Natural killer cell (primary cell): ENCODE measurements at regions not wholly inside any gene's neighbourhood (a gene's known extent, or its start where the extent isn't known, plus 50 kb on each side); places are given as distances from the start of the nearest gene placed in this dataset.

Experiments
- ATAC-seq, 3 donors: fragments of 150-1000 bp in 2 of 3; fragments of 200-7000 bp in 1 of 3; cut with Tn5 transposase; 1 replicate in 1 of 3; 2 replicates in 2 of 3; pipeline ENCODE4 v1.10.0; 2021; ENCODE audit warnings: mild to moderate bottlenecking in 2 of 3, moderate library complexity in 2 of 3
- DNase-seq, 2 donors: peaks; one replicate each; pipeline versions ENCODE4 v3.0.0 to v3.0.0-alpha.2; 2013 to 2021; ENCODE audit warnings: mixed read lengths in 1 of 2
- H3K27ac ChIP-seq: one replicate; pipeline ENCODE4 v1.5.1; 2013; ENCODE audit warnings: mild to moderate bottlenecking, low read length
- H3K27me3 ChIP-seq: one replicate; pipeline ENCODE4 v1.6.1; 2013; ENCODE audit warnings: low read length; ENCODE audit not compliant: control insufficient read depth, insufficient read depth
- H3K36me3 ChIP-seq: one replicate; pipeline ENCODE4 v1.6.1; 2013; ENCODE audit warnings: low read length; ENCODE audit not compliant: control insufficient read depth, insufficient read depth
- H3K4me1 ChIP-seq: one replicate; pipeline ENCODE4 v1.6.1; 2013; ENCODE audit warnings: low read length; ENCODE audit not compliant: control insufficient read depth, insufficient read depth
- H3K4me3 ChIP-seq: one replicate; pipeline ENCODE4 v1.5.1; 2013; ENCODE audit warnings: low read length
- H3K9me3 ChIP-seq: one replicate; pipeline ENCODE4 v1.6.1; 2013; ENCODE audit warnings: low read length; ENCODE audit not compliant: control insufficient read depth, insufficient read depth
- H3K27ac Mint-ChIP-seq, 2 donors: one replicate each; pipeline ENCODE4 v1.8.0; 2022; ENCODE audit warnings: mild to moderate bottlenecking in 2 of 2, mixed read lengths in 2 of 2, moderate library complexity in 1 of 2
- H3K27me3 Mint-ChIP-seq, 2 donors: one replicate each; pipeline ENCODE4 v1.8.0; 2022; ENCODE audit warnings: low read depth in 2 of 2, mixed read lengths in 2 of 2
- H3K36me3 Mint-ChIP-seq: one replicate; pipeline ENCODE4 v1.8.0; 2022; ENCODE audit warnings: mixed read lengths
- H3K4me1 Mint-ChIP-seq, 2 donors: one replicate each; pipeline ENCODE4 v1.8.0; 2022; ENCODE audit warnings: mixed read lengths in 2 of 2
- H3K4me3 Mint-ChIP-seq: one replicate; pipeline ENCODE4 v1.8.0; 2022; ENCODE audit warnings: mild to moderate bottlenecking, moderate library complexity, mixed read lengths
- H3K9me3 Mint-ChIP-seq, 2 donors: one replicate each; pipeline ENCODE4 v1.8.0; 2022; ENCODE audit warnings: mixed read lengths in 2 of 2
- CTCF ChIP-seq: fragments of 200-600 bp; IDR thresholded peaks from one replicate; pipeline ENCODE4 v1.8.0; 2022; ENCODE audit warnings: antibody characterized with exemption
- WGBS: methylation state at CpG from one replicate; pipeline ENCODE4 v1.1.7; 2013; ENCODE audit warnings: missing lambda C conversion rate; ENCODE audit not compliant: insufficient coverage; 5-methylcytosine and 5-hydroxymethylcytosine counted together
- intact Hi-C: fragments of 100-400 bp; cut with micrococcal nuclease; formaldehyde crosslinking; loops from one replicate; pipeline ENCODE4 v1.14.2; 2022

- H3K4me1 Mint-ChIP-seq: no peaks in the 10 kb centered on the region
- no peak overlapping the region for H3K4me3 ChIP-seq
- no peak for DNase-seq
- H3K36me3 Mint-ChIP-seq: no peaks in the 10 kb centered on the region
- no peaks in the 10 kb centered on the region for H3K27me3 Mint-ChIP-seq
- no peak overlapping the region for H3K27ac ChIP-seq
- TF ChIP-seq CTCF: no peak
- no peaks in the 10 kb centered on the region for H3K4me1 ChIP-seq
- no peaks in the 10 kb centered on the region for H3K9me3 ChIP-seq
- 94% methylated on average over 24 of the region's 24 CpGs for WGBS
- peaks cover 0 to 4% of the 10 kb centered on the region in 2 donors for H3K9me3 Mint-ChIP-seq
- no peak overlapping the region for H3K27ac Mint-ChIP-seq
- no peak for ATAC-seq
- intact Hi-C loops: no loop called here
- no peak overlapping the region for H3K4me3 Mint-ChIP-seq
- H3K27me3 ChIP-seq: no peaks in the 10 kb centered on the region
- H3K36me3 ChIP-seq: no peaks in the 10 kb centered on the region
These were observed 182.1 kb upstream of the OPRM1 start for GRCh38 chr6:153856929-153857376.

GRCh38 chr6:153852481-153852880 is 186.6 kb upstream of the OPRM1 start:
- ATAC-seq (no peak), DNase-seq (no peak)
- intact Hi-C loops: no loop called here
- H3K4me3 Mint-ChIP-seq: no peak overlapping the region
- Histone ChIP-seq H3K9me3 (no peaks in the 10 kb centered on the region), H3K27ac (no peak overlapping the region), H3K4me3 (no peak overlapping the region), H3K27me3 (no peaks in the 10 kb centered on the region), H3K4me1 (no peaks in the 10 kb centered on the region), H3K36me3 (no peaks in the 10 kb centered on the region)
- H3K9me3 Mint-ChIP-seq: peaks cover 2 to 8% of the 10 kb centered on the region in 2 donors
- TF ChIP-seq CTCF: no peak
- no peaks in the 10 kb centered on the region for H3K36me3 Mint-ChIP-seq
- H3K27me3 Mint-ChIP-seq: no peaks in the 10 kb centered on the region
- 72% methylated on average over 2 of the region's 2 CpGs for WGBS
- H3K27ac Mint-ChIP-seq: no peak overlapping the region
- no peaks in the 10 kb centered on the region for H3K4me1 Mint-ChIP-seq

- intact Hi-C loops: no loop called here
- Mint-ChIP-seq H3K4me1 (no peaks in the 10 kb centered on the region), H3K36me3 (no peaks in the 10 kb centered on the region), H3K9me3 (peaks cover 2 to 8% of the 10 kb centered on the region in 2 donors), H3K27ac (no peak overlapping the region), H3K27me3 (no peaks in the 10 kb centered on the region), H3K4me3 (no peak overlapping the region)
- Histone ChIP-seq H3K36me3 (no peaks in the 10 kb centered on the region), H3K4me3 (no peak overlapping the region), H3K27ac (no peak overlapping the region), H3K4me1 (no peaks in the 10 kb centered on the region), H3K9me3 (no peaks in the 10 kb centered on the region), H3K27me3 (no peaks in the 10 kb centered on the region)
- DNase-seq: no peak
- ATAC-seq: no peak
- TF ChIP-seq CTCF: no peak
- 98% methylated on average over 3 of the region's 3 CpGs for WGBS
These were observed 187.0 kb upstream of the OPRM1 start for GRCh38 chr6:153852034-153852433.

- Histone ChIP-seq H3K9me3 (no peaks in the 10 kb centered on the region), H3K27ac (no peak overlapping the region), H3K4me1 (no peaks in the 10 kb centered on the region), H3K27me3 (no peaks in the 10 kb centered on the region), H3K36me3 (no peaks in the 10 kb centered on the region), H3K4me3 (no peak overlapping the region)
- Mint-ChIP-seq H3K36me3 (no peaks in the 10 kb centered on the region), H3K4me3 (no peak overlapping the region), H3K27me3 (no peaks in the 10 kb centered on the region), H3K9me3 (peaks cover 2 to 7% of the 10 kb centered on the region in 2 donors), H3K4me1 (no peaks in the 10 kb centered on the region), H3K27ac (no peak overlapping the region)
- DNase-seq (no peak), ATAC-seq (no peak)
- intact Hi-C loops: no loop called here
- TF ChIP-seq CTCF: no peak
- 100% methylated on average over 1 of the region's 1 CpG for WGBS
These were observed 189.8 kb upstream of the OPRM1 start for GRCh38 chr6:153849072-153849779.
